GM21576 (cell line): ENCODE measurements at regions not wholly inside any gene's neighbourhood (a gene's known extent, or its start where the extent isn't known, plus 50 kb on each side); places are given as distances from the start of the nearest gene placed in this dataset.

Experiments
- ATAC-seq: cut with Tn5 transposase; IDR thresholded peaks from one replicate; pipeline ENCODE4 v1.9.1; 2021; ENCODE audit warnings: mild to moderate bottlenecking, moderate library complexity; ENCODE audit not compliant: unreplicated experiment

- ATAC-seq = no peak
Measured at GRCh38 chr10:88023676-88024075, 160.3 kb downstream of the PTEN start.

- no peak for ATAC-seq
Measured at GRCh38 chr10:88026031-88026430, 162.6 kb downstream of the PTEN start.

- ATAC-seq = peak; percentile 45
Measured at GRCh38 chr10:88027570-88027969, 164.1 kb downstream of the PTEN start.

GRCh38 chr10:88028072-88028471 is 164.6 kb downstream of the PTEN start:
- ATAC-seq = no peak

- no peak for ATAC-seq
Measured at GRCh38 chr10:88028654-88029053, 165.2 kb downstream of the PTEN start.

GRCh38 chr10:88032566-88032965 is 169.1 kb downstream of the PTEN start:
- no peak for ATAC-seq

- ATAC-seq = no peak
Measured at GRCh38 chr10:88033385-88033784, 170.0 kb downstream of the PTEN start.

GRCh38 chr10:88033793-88034192 is 170.4 kb downstream of the PTEN start:
- ATAC-seq = no peak

GRCh38 chr10:88036126-88036525 is 172.7 kb downstream of the PTEN start:
- ATAC-seq = no peak

GRCh38 chr10:88037623-88038022 is 174.2 kb downstream of the PTEN start:
- ATAC-seq = no peak

- ATAC-seq = no peak
Measured at GRCh38 chr10:88038268-88038667, 174.8 kb downstream of the PTEN start.

GRCh38 chr10:88039496-88040200 is 176.2 kb downstream of the PTEN start:
- no peak for ATAC-seq

GRCh38 chr10:88041243-88042159 is 178.1 kb downstream of the PTEN start:
- no peak for ATAC-seq

- ATAC-seq = no peak
Measured at GRCh38 chr10:88042160-88043100, 179.0 kb downstream of the PTEN start.

- ATAC-seq = no peak
Measured at GRCh38 chr10:88045096-88045495, 181.7 kb downstream of the PTEN start.

GRCh38 chr10:88045656-88046415 is 182.4 kb downstream of the PTEN start:
- no peak for ATAC-seq

- ATAC-seq = no peak
Measured at GRCh38 chr10:88047579-88047978, 184.2 kb downstream of the PTEN start.

- ATAC-seq = no peak
Measured at GRCh38 chr10:88048312-88048711, 184.9 kb downstream of the PTEN start.

- ATAC-seq = no peak
Measured at GRCh38 chr10:88049204-88049603, 185.8 kb downstream of the PTEN start.

- no peak for ATAC-seq
Measured at GRCh38 chr10:88057720-88058119, 194.3 kb downstream of the PTEN start.
